ENCODE measurements at regions not wholly inside any gene's neighbourhood (a gene's known extent, or its start where the extent isn't known, plus 50 kb on each side); places are given as distances from the start of the nearest gene placed in this dataset.

GRCh38 chr21:38056481-38056880 is 140.2 kb upstream of the KCNJ6 start:
- TF ChIP-seq CTCF (IDR thresholded peaks at IDR 0.05; ENCODE audit: low read length) (no peak), EZH2 (optimal IDR thresholded peaks at IDR 0.05; ENCODE audit: low read depth, low read length) (no peak), EZH2phosphoT487 (IDR thresholded peaks at IDR 0.05; ENCODE audit: low read length) (no peak)
